ENCODE measurements at regions not wholly inside any gene's neighbourhood (a gene's known extent, or its start where the extent isn't known, plus 50 kb on each side); places are given as distances from the start of the nearest gene placed in this dataset.

DNA sequence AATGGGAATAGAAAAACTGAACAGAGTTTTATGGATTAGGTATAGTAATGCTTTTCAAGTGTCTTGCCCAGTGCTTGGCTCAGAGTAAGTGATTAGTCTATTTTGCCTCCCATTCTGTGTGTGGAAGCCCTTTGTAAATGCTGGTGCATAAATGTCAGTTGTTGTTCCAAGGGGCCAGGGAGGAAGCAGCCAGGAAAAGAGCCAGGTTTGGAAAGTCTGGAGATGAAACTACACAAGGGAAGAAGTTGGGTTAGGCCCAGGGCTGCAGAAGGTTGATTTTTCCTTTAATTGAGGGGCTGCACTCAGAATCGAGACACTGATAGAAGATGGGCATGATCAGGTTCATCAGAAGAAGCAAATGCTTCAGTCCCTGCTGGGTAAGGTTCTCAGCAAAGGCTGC lies 484.0 kb downstream of the OLFM4 start:
- TF ChIP-seq POLR2A (IDR thresholded peaks at IDR 0.05) (no peak), CTCF (IDR thresholded peaks at IDR 0.05) (no peak)
